Neutrophil (primary cell): ENCODE measurements at regions not wholly inside any gene's neighbourhood (a gene's known extent, or its start where the extent isn't known, plus 50 kb on each side); places are given as distances from the start of the nearest gene placed in this dataset.

Experiments used
- H3K27ac ChIP-seq: fragments of 200-600 bp; sonication (generic); 2 replicates; pipeline ENCODE4 v1.5.1; 2016; ENCODE audit warnings: mild to moderate bottlenecking, moderate library complexity
- H3K27me3 ChIP-seq: fragments of 200-600 bp; sonication (generic); 2 replicates; pipeline ENCODE4 v1.6.0; 2016; ENCODE audit warnings: mild to moderate bottlenecking
- H3K36me3 ChIP-seq: fragments of 200-600 bp; sonication (generic); 2 replicates; pipeline ENCODE4 v1.5.1; 2017
- H3K4me1 ChIP-seq, 2 experiments: fragments of 200-600 bp in 1 of 2; sonication (generic) in 1 of 2; 1 replicate in 1 of 2; 2 replicates in 1 of 2; pipeline versions ENCODE4 v1.5.1 to v1.6.1; 2013 to 2016; ENCODE audit warnings: low read depth in 1 of 2, low read length in 1 of 2, mild to moderate bottlenecking in 1 of 2, moderate library complexity in 1 of 2; ENCODE audit not compliant: control insufficient read depth in 1 of 2, insufficient read depth in 1 of 2
- H3K4me3 ChIP-seq, 2 experiments: fragments of 200-600 bp in 1 of 2; sonication (generic) in 1 of 2; 1 replicate in 1 of 2; 2 replicates in 1 of 2; pipeline ENCODE4 v1.5.1; 2013 to 2016; ENCODE audit warnings: low read depth in 1 of 2, low read length in 1 of 2, mild to moderate bottlenecking in 1 of 2, moderate library complexity in 1 of 2
- H3K9me3 ChIP-seq: fragments of 200-600 bp; sonication (generic); 2 replicates; pipeline ENCODE4 v1.5.1; 2016
- CTCF ChIP-seq: fragments of 200-600 bp; sonication (generic); IDR thresholded peaks from 2 replicates; pipeline ENCODE4 v1.5.1; 2016; ENCODE audit warnings: antibody characterized with exemption

- no peaks in the 10 kb centered on the region for H3K36me3 ChIP-seq
These were observed 889.1 kb downstream of the AACS start for GRCh38 chr12:125954362-125954761.

DNA sequence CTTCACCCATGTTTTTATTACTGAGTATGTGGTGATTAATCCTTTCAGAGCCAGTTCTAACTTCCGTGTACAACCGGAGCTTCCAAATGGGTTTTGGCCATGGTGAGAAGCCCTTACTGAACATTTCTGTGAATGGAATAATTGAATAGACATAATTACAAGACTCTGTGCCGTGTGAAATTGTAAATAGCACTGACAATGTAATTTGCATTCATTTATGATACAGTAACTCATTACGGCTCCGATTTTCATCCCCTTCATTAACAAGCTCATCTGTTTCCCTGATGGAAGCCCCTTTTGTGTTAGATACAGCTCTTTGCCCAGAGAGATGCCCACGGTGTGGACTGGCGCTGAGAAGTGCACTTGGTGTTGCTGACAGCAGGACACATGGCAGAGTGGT is 891.0 kb downstream of the AACS start:
- H3K4me3 ChIP-seq, result no peak overlapping the region
- TF ChIP-seq CTCF, result no peak
- H3K9me3 ChIP-seq, result no peaks in the 10 kb centered on the region
- H3K4me1 ChIP-seq, result no peaks in the 10 kb centered on the region
- no peaks in the 10 kb centered on the region for H3K27me3 ChIP-seq
- H3K36me3 ChIP-seq, result no peaks in the 10 kb centered on the region
- no peak overlapping the region for H3K27ac ChIP-seq

More at GRCh38 chr12:125954362-125954761, 889.1 kb downstream of the AACS start:
- Histone ChIP-seq H3K9me3 (no peaks in the 10 kb centered on the region), H3K27ac (no peak overlapping the region), H3K27me3 (no peaks in the 10 kb centered on the region), H3K4me3 (no peak overlapping the region), H3K4me1 (no peaks in the 10 kb centered on the region)
- no peak for TF ChIP-seq CTCF

DNA sequence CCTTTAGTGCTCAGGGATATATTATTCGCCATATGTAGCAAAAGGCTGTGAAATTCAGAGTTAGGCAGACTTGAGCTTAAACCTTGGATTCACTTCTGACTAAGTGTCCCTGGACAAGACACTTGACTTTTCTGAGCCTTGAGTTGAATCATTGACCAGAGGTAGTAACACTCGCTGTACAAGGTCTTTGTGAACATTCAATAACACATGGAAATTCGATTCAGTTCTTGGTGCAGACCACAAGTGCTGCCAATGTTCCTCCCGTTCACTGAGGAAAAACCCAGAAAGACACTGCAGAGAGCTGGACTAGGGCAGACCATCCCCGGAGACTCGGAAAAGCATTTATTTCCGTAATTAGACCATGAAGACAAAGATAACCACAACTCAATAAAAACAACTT is 901.4 kb downstream of the AACS start:
- no peaks in the 10 kb centered on the region for H3K9me3 ChIP-seq
- H3K4me3 ChIP-seq, result no peak overlapping the region
- no peak overlapping the region for H3K27ac ChIP-seq
- no peak for TF ChIP-seq CTCF
- no peaks in the 10 kb centered on the region for H3K36me3 ChIP-seq
- H3K4me1 ChIP-seq, result no peaks in the 10 kb centered on the region
- H3K27me3 ChIP-seq, result no peaks in the 10 kb centered on the region

GRCh38 chr12:125968413-125968812 is 903.2 kb downstream of the AACS start:
- Histone ChIP-seq H3K4me1 (no peaks in the 10 kb centered on the region), H3K36me3 (no peaks in the 10 kb centered on the region), H3K27me3 (no peaks in the 10 kb centered on the region), H3K27ac (no peak overlapping the region), H3K4me3 (no peak overlapping the region), H3K9me3 (no peaks in the 10 kb centered on the region)
- no peak for TF ChIP-seq CTCF

DNA sequence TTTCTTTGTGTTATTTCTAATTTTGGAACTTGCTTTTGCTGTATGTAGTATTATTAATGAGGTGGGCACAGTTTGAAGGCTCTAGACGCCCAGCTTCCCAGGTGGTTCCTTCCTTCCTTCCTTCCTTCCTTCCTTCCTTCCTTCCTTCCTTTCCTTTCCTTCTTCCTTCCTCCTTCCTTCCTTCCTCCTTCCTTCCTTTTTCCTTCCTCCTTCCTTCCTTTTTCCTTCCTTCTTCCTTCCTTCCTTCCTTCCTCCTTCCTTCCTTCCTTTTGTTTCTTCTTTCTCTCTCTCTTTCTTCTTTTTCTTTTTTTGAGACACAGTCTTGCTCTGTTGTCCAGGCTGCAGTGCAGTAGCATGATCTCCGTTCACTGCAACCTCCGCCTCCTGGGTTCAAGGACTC is 906.7 kb downstream of the AACS start:
- Histone ChIP-seq H3K9me3 (no peaks in the 10 kb centered on the region), H3K4me1 (no peaks in the 10 kb centered on the region), H3K27ac (no peak overlapping the region), H3K36me3 (no peaks in the 10 kb centered on the region), H3K27me3 (no peaks in the 10 kb centered on the region), H3K4me3 (no peak overlapping the region)
- no peak for TF ChIP-seq CTCF

GRCh38 chr12:125978286-125978685 is 913.1 kb downstream of the AACS start:
- peaks cover 7% of the 10 kb centered on the region for H3K27me3 ChIP-seq
- H3K4me3 ChIP-seq, result no peak overlapping the region
- H3K27ac ChIP-seq, result no peak overlapping the region
- H3K4me1 ChIP-seq, result no peaks in the 10 kb centered on the region
- no peaks in the 10 kb centered on the region for H3K9me3 ChIP-seq
- no peaks in the 10 kb centered on the region for H3K36me3 ChIP-seq
- no peak for TF ChIP-seq CTCF
